RWPE1 (cell line): ENCODE measurements at regions not wholly inside any gene's neighbourhood (a gene's known extent, or its start where the extent isn't known, plus 50 kb on each side); places are given as distances from the start of the nearest gene placed in this dataset.

Experiments
- CTCF ChIA-PET: fragments of 350-600 bp; sonication (Branson Sonifier 250); formaldehyde crosslinking; extraction: SDS; loops from one replicate; lab custom pipeline; 2021; lab: Yijun Ruan, JAX
- POLR2A ChIA-PET: fragments of 400-600 bp; formaldehyde crosslinking; extraction: SDS; loops from one replicate; lab custom pipeline; 2020; ENCODE audit warnings: antibody characterized with exemption; ENCODE audit not compliant: low non-redundant PET; lab: Yijun Ruan, JAX
- DNase-seq: peaks from one replicate; pipeline ENCODE4 v3.0.0; 2012; ENCODE audit warnings: low spot score
- H3K27ac ChIP-seq: fragments of 450-650 bp; 2 replicates; pipeline ENCODE4 v1.5.1; 2017
- CTCF ChIP-seq: fragments of 450-650 bp; conservative IDR thresholded peaks from 2 replicates; pipeline ENCODE4 v1.5.1; 2017; ENCODE audit warnings: low read depth, mild to moderate bottlenecking

- TF ChIP-seq CTCF: no peak
- ChIA-PET CTCF (interaction anchor here (0.7 kb wide), 1 partner anchor 144 kb away, joined by 3 read pairs; no protein-coding TSS in a partner anchor), POLR2A (no interaction called here)
- no peak overlapping the region for H3K27ac ChIP-seq
- DNase-seq: no peak
Observed at GRCh38 chr13:58992478-58993042, 1171.2 kb downstream of the DIAPH3 start.

- DNase-seq: no peak
- TF ChIP-seq CTCF: no peak
- no peak overlapping the region for H3K27ac ChIP-seq
- ChIA-PET CTCF (interaction anchor here (0.6 to 0.7 kb wide), 2 partner anchors 25 to 196 kb away, joined by 3 read pairs; no protein-coding TSS in a partner anchor), POLR2A (no interaction called here)
Observed at GRCh38 chr13:58994077-58994476, 1169.7 kb downstream of the DIAPH3 start.

GRCh38 chr13:58994777-58995176 lies 1169.0 kb downstream of the DIAPH3 start:
- DNase-seq: no peak
- CTCF ChIA-PET: no interaction called here
- POLR2A ChIA-PET: no interaction called here
- TF ChIP-seq CTCF: no peak
- no peak overlapping the region for H3K27ac ChIP-seq

GRCh38 chr13:58998716-58999115 lies 1165.0 kb downstream of the DIAPH3 start:
- no peak overlapping the region for H3K27ac ChIP-seq
- CTCF ChIA-PET: no interaction called here
- no peak for DNase-seq
- POLR2A ChIA-PET: no interaction called here
- no peak for TF ChIP-seq CTCF

GRCh38 chr13:58999851-59000250 lies 1163.9 kb downstream of the DIAPH3 start:
- no peak for TF ChIP-seq CTCF
- DNase-seq: no peak
- POLR2A ChIA-PET: no interaction called here
- no peak overlapping the region for H3K27ac ChIP-seq
- CTCF ChIA-PET: interaction anchor here (0.6 kb wide), 1 partner anchor 20 kb away, joined by 3 read pairs; no protein-coding TSS in a partner anchor

GRCh38 chr13:59000770-59001169 lies 1163.0 kb downstream of the DIAPH3 start:
- ChIA-PET POLR2A (no interaction called here), CTCF (no interaction called here)
- no peak overlapping the region for H3K27ac ChIP-seq
- DNase-seq: no peak
- TF ChIP-seq CTCF: no peak
